Osteocyte (in vitro differentiated cells): ENCODE measurements at regions not wholly inside any gene's neighbourhood (a gene's known extent, or its start where the extent isn't known, plus 50 kb on each side); places are given as distances from the start of the nearest gene placed in this dataset.

Source experiments
- DNase-seq: peaks from one replicate; pipeline ENCODE4 v3.0.0; 2021; ENCODE audit warnings: mixed read lengths; ENCODE audit not compliant: unreplicated experiment; ENCODE audit errors: extremely low spot score
- H3K27ac Mint-ChIP-seq: one replicate; pipeline ENCODE4 v1.8.0; 2021; ENCODE audit warnings: mild to moderate bottlenecking, mixed read lengths; ENCODE audit not compliant: unreplicated experiment
- H3K27me3 Mint-ChIP-seq: one replicate; pipeline ENCODE4 v1.8.0; 2021; ENCODE audit warnings: mixed read lengths; ENCODE audit not compliant: unreplicated experiment
- H3K36me3 Mint-ChIP-seq: one replicate; pipeline ENCODE4 v1.8.0; 2021; ENCODE audit warnings: mixed read lengths; ENCODE audit not compliant: unreplicated experiment
- H3K4me1 Mint-ChIP-seq: one replicate; pipeline ENCODE4 v1.8.0; 2021; ENCODE audit warnings: mixed read lengths; ENCODE audit not compliant: unreplicated experiment
- H3K4me3 Mint-ChIP-seq: one replicate; pipeline ENCODE4 v1.8.0; 2021; ENCODE audit warnings: mild to moderate bottlenecking, moderate library complexity, mixed read lengths; ENCODE audit not compliant: unreplicated experiment
- H3K9me3 Mint-ChIP-seq: one replicate; pipeline ENCODE4 v1.8.0; 2021; ENCODE audit warnings: mixed read lengths; ENCODE audit not compliant: unreplicated experiment
- TF ChIP-seq, protein P1 (sequence below): fragments of 200-600 bp; sonication (generic); IDR thresholded peaks from 2 replicates; pipeline ENCODE4 v1.5.0; 2021; ENCODE audit warnings: antibody characterized with exemption, mild to moderate bottlenecking, moderate library complexity

- TF ChIP-seq, protein P1, sequence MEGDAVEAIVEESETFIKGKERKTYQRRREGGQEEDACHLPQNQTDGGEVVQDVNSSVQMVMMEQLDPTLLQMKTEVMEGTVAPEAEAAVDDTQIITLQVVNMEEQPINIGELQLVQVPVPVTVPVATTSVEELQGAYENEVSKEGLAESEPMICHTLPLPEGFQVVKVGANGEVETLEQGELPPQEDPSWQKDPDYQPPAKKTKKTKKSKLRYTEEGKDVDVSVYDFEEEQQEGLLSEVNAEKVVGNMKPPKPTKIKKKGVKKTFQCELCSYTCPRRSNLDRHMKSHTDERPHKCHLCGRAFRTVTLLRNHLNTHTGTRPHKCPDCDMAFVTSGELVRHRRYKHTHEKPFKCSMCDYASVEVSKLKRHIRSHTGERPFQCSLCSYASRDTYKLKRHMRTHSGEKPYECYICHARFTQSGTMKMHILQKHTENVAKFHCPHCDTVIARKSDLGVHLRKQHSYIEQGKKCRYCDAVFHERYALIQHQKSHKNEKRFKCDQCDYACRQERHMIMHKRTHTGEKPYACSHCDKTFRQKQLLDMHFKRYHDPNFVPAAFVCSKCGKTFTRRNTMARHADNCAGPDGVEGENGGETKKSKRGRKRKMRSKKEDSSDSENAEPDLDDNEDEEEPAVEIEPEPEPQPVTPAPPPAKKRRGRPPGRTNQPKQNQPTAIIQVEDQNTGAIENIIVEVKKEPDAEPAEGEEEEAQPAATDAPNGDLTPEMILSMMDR = no peak
- DNase-seq = peak; percentile 77
- no peaks in the 10 kb centered on the region for H3K27me3 Mint-ChIP-seq
- H3K36me3 Mint-ChIP-seq = no peaks in the 10 kb centered on the region
- no peaks in the 10 kb centered on the region for H3K4me1 Mint-ChIP-seq
- no peak overlapping the region for H3K4me3 Mint-ChIP-seq
- no peak overlapping the region for H3K27ac Mint-ChIP-seq
- H3K9me3 Mint-ChIP-seq = no peaks in the 10 kb centered on the region
Measured at GRCh38 chr1:30422251-30422650, 301.1 kb downstream of the MATN1 start.

DNA sequence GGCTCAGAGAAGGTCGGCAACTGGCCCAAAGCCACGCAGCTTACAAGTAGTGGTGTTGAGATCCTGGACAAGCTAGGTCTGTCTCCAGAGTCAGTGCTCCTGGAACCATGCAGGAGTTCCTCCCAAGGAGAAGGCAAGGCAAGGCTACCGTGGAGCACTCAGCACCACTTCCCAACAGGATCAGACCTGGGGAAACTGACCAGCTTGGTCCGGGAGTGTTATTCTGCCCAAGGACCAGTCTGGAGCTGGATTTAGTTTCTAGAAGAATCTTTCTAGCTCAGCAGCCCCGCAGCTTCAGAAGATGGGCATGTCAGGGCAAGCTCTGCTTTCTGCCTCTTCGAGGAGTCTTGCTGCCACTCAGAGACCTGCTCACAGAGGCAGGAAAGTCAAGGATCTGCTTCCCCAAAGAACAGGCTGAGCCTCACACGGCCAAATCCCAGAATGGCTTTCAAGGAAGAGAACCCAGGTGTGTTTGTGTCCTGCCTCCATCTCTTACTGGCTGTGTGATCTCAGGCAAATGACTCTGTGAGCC is 302.8 kb downstream of the MATN1 start:
- Mint-ChIP-seq H3K4me1 (no peaks in the 10 kb centered on the region), H3K4me3 (no peak overlapping the region), H3K36me3 (no peaks in the 10 kb centered on the region), H3K27ac (no peak overlapping the region), H3K27me3 (no peaks in the 10 kb centered on the region), H3K9me3 (no peaks in the 10 kb centered on the region)
- peak; percentile 57 for DNase-seq
- TF ChIP-seq, protein P1 = no peak

DNA sequence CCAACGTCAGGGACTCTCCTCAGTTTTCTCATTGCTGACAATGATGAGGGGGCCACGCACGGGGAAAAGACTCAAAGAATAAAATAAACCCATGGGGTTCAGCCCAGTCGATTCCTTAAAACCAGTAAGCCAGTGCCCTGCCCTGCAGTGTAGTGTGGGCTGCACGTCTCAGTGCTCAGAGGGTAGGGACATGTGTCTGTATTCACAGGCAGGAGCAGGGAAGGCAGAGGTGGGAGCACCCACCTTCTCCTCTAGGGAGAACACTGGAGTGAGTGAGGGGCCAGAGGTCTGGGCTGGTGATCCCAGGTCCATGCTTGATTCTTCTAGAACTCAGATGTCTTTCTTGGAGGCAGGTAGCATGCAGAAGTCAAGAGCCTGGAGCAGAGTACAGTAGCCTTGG is 303.6 kb downstream of the MATN1 start:
- Mint-ChIP-seq H3K27ac (no peak overlapping the region), H3K36me3 (no peaks in the 10 kb centered on the region), H3K4me1 (no peaks in the 10 kb centered on the region), H3K4me3 (no peak overlapping the region), H3K9me3 (no peaks in the 10 kb centered on the region), H3K27me3 (no peaks in the 10 kb centered on the region)
- TF ChIP-seq, protein P1 = no peak
- DNase-seq = peak; percentile 36

DNA sequence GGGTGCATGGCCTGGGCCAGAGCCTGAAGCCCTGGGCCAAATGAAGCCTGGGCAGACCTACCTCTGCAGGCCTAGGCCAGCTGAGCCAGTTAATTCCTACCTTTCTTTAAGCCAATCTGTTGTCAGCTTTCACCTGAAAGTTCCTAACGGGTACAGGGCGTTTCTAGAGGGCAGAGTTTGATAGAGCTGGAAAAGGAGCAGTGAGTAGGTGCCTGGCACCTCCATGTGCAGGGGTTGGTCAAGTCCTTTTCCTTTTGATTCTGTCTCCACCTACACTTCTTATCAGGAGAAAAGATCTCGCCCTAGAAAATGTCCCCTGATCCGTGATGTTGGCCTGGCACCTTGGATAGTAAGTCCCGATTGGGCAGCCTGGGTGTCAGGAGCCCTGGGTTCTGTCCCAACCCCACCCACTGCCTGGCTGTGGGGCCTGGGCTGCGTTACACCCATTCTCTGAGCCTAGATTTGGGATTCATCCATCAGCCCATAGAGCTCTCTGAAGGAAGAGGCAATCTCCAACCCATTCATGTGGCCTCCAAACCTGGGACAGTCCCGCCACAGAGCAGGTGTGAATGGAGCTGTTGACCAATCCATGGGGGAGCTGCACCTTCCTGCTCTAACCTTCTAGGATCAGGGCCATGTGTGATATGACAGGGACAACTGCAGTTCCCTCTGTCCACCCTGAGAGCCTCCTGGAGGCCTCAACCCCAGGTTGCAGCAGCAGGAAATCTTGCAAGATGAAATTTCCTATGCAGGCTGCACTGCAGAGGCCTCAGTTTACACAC is 304.3 kb downstream of the MATN1 start:
- Mint-ChIP-seq H3K36me3 (no peaks in the 10 kb centered on the region), H3K27me3 (no peaks in the 10 kb centered on the region), H3K4me1 (no peaks in the 10 kb centered on the region), H3K4me3 (no peak overlapping the region), H3K27ac (no peak overlapping the region), H3K9me3 (no peaks in the 10 kb centered on the region)
- TF ChIP-seq, protein P1 = no peak
- peak; percentile 68 for DNase-seq

GRCh38 chr1:30418061-30418938 is 305.1 kb downstream of the MATN1 start:
- Mint-ChIP-seq H3K4me1 (no peaks in the 10 kb centered on the region), H3K9me3 (no peaks in the 10 kb centered on the region), H3K27me3 (no peaks in the 10 kb centered on the region), H3K4me3 (no peak overlapping the region), H3K36me3 (no peaks in the 10 kb centered on the region), H3K27ac (no peak overlapping the region)
- DNase-seq = peak; percentile 74
- TF ChIP-seq, protein P1 = no peak
